Panc1 (cell line): ENCODE measurements at regions not wholly inside any gene's neighbourhood (a gene's known extent, or its start where the extent isn't known, plus 50 kb on each side); places are given as distances from the start of the nearest gene placed in this dataset.

Experiments
- CTCF ChIP-seq: fragments of 450-650 bp; IDR thresholded peaks from 2 replicates; pipeline ENCODE4 v1.5.1; 2017; ENCODE audit warnings: mild to moderate bottlenecking
- POLR2AphosphoS5 ChIP-seq: IDR thresholded peaks from 2 replicates; pipeline ENCODE4 v1.6.1; 2012; ENCODE audit warnings: mild to moderate bottlenecking, low read depth, low read length, moderate library complexity
- REST ChIP-seq, 2 experiments: IDR thresholded peaks; 2 replicates each; pipeline ENCODE4 v1.6.1; 2011 to 2012; ENCODE audit warnings: low read depth in 2 of 2, control low read depth in 1 of 2, low read length in 1 of 2, mild to moderate bottlenecking in 1 of 2, moderate library complexity in 1 of 2; ENCODE audit not compliant: insufficient read depth in 1 of 2
- SIN3A ChIP-seq: IDR thresholded peaks from 2 replicates; pipeline ENCODE4 v1.6.1; 2012; ENCODE audit warnings: low read depth, mild to moderate bottlenecking, low read length, moderate library complexity, borderline replicate concordance; ENCODE audit not compliant: insufficient read depth
- TCF7L2 ChIP-seq: IDR thresholded peaks from 2 replicates; pipeline ENCODE4 v1.6.1; 2011; ENCODE audit warnings: mild to moderate bottlenecking, low read depth, low read length, inconsistent platforms

GRCh38 chr3:185308126-185308754 is 54.4 kb upstream of the EHHADH start:
- TF ChIP-seq CTCF = peak; percentile 86
- TF ChIP-seq SIN3A = no peak
- no peak for TF ChIP-seq TCF7L2
- TF ChIP-seq REST (IDR thresholded peaks at IDR 0.05; ENCODE audit: insufficient read depth in 1 of 2, low read depth in 2 of 2, low read length in 1 of 2) = no peak
- no peak for TF ChIP-seq POLR2AphosphoS5
